Adrenal gland (tissue), 9 donors: ENCODE measurements at regions not wholly inside any gene's neighbourhood (a gene's known extent, or its start where the extent isn't known, plus 50 kb on each side); places are given as distances from the start of the nearest gene placed in this dataset.
A peak's percentile ranks its signal among the peaks of the same experiment; 100 is the strongest.

ENCODE experiments used
- DNase-seq, 7 donors: peaks; one replicate each; pipeline ENCODE4 v3.0.0-alpha.2; 2019 to 2020
- H3K27ac ChIP-seq, 5 donors: fragments of 200-600 bp; sonication (generic) in 4 of 5; 1 replicate in 3 of 5; 2 replicates in 2 of 5; pipeline versions ENCODE4 v1.5.1 to v1.8.0; 2016 to 2020; ENCODE audit warnings: mild to moderate bottlenecking in 1 of 5
- H3K27me3 ChIP-seq: fragments of 200-600 bp; 2 replicates; pipeline ENCODE4 v1.8.0; 2021
- H3K36me3 ChIP-seq, 2 donors: fragments of 200-600 bp; replicated peaks in 1 of 2; 1 replicate in 1 of 2; 2 replicates in 1 of 2; pipeline versions ENCODE4 v1.5.1 to v1.8.0; 2018 to 2022
- H3K4me1 ChIP-seq, 2 donors: fragments of 200-600 bp; replicated peaks in 1 of 2; 1 replicate in 1 of 2; 2 replicates in 1 of 2; pipeline versions ENCODE4 v1.5.1 to v1.8.0; 2018 to 2021
- H3K4me3 ChIP-seq, 4 donors: fragments of 200-600 bp; sonication (generic) in 3 of 4; one replicate each; pipeline ENCODE4 v1.5.1; 2016 to 2018
- H3K9me3 ChIP-seq, 3 donors: fragments of 200-600 bp; sonication (generic) in 1 of 3; replicated peaks in 1 of 3; 1 replicate in 2 of 3; 2 replicates in 1 of 3; pipeline versions ENCODE4 v1.5.1 to v1.8.0; 2016 to 2021
- CTCF ChIP-seq, 6 experiments: fragments of 450-650 bp in 4 of 6; fragments of 200-600 bp in 2 of 6; sonication (generic) in 1 of 6; IDR thresholded peaks; 1 replicate in 5 of 6; 2 replicates in 1 of 6; pipeline versions ENCODE4 v1.5.1 to v1.8.0; 2016 to 2021; ENCODE audit warnings: antibody characterized with exemption in 6 of 6, mild to moderate bottlenecking in 2 of 6, moderate library complexity in 1 of 6
- POLR2A ChIP-seq, 2 donors: fragments of 450-650 bp; IDR thresholded peaks; one replicate each; pipeline ENCODE4 v1.6.1; 2017; ENCODE audit warnings: antibody characterized with exemption in 2 of 2, mild to moderate bottlenecking in 2 of 2, moderate library complexity in 1 of 2
- WGBS, 4 donors: extraction: QIAGEN DNeasy Blood & Tissue Kit in 2 of 4; methylation state at CpG; one replicate each; pipeline versions ENCODE4 v1.1.5 to v1.1.7; 2013 to 2017; 5-methylcytosine and 5-hydroxymethylcytosine counted together
- intact Hi-C, 2 donors: fragments of 100-400 bp; cut with DNase I; formaldehyde crosslinking; loops; one replicate each; pipeline versions ENCODE4 v1.14.1 to v1.15.0; 2022 to 2023
- donor health status: healthy with polysubstance abuse.
- donor health status: Bipolar disorder and iron deficiency.
- donor health status: DM: yes; HTN: yes; CAD: no.
- donor health status: DM: no; HTN: no; CAD: no.
- donor health status: DM: no; HTN: no; CAD: no.

GRCh38 chr4:163590619-163591264, 96.3 kb downstream of the TMA16 start:
- Histone ChIP-seq H3K27me3 (no peaks in the 10 kb centered on the region), H3K4me1 (no peaks in the 10 kb centered on the region), H3K36me3 (no peaks in the 10 kb centered on the region), H3K27ac (no peak overlapping the region), H3K9me3 (no peaks in the 10 kb centered on the region), H3K4me3 (no peak overlapping the region)
- 57 to 72% (median 60%) methylated on average over 5 of the region's 5 CpGs for WGBS, 4 donors
- intact Hi-C loops = no loop called here
- DNase-seq = no peak
- TF ChIP-seq CTCF (IDR thresholded peaks at IDR 0.05) (no peak), POLR2A (IDR thresholded peaks at IDR 0.05) (no peak)

- Histone ChIP-seq H3K9me3 (no peaks in the 10 kb centered on the region), H3K27ac (no peak overlapping the region), H3K27me3 (no peaks in the 10 kb centered on the region), H3K4me3 (no peak overlapping the region), H3K4me1 (no peaks in the 10 kb centered on the region), H3K36me3 (no peaks in the 10 kb centered on the region)
- DNase-seq = no peak
- 56 to 82% (median 72%) methylated on average over 1 of the region's 1 CpG for WGBS, 4 donors
- intact Hi-C loops = no loop called here
- peak in 2 of 6 experiments; percentile 8 to 9 for TF ChIP-seq CTCF (IDR thresholded peaks at IDR 0.05)
- no peak for TF ChIP-seq POLR2A (IDR thresholded peaks at IDR 0.05)
Observed at GRCh38 chr4:163591614-163592020, 97.1 kb downstream of the TMA16 start.

- intact Hi-C loops = no loop called here
- Histone ChIP-seq H3K27me3 (no peaks in the 10 kb centered on the region), H3K27ac (peak overlapping the region in 1 of 5 donors; percentile 6), H3K9me3 (no peaks in the 10 kb centered on the region), H3K4me3 (no peak overlapping the region), H3K36me3 (no peaks in the 10 kb centered on the region), H3K4me1 (no peaks in the 10 kb centered on the region)
- no peak for DNase-seq
- no peak for TF ChIP-seq CTCF (IDR thresholded peaks at IDR 0.05)
- no peak for TF ChIP-seq POLR2A (IDR thresholded peaks at IDR 0.05)
- 24 to 42% (median 39%) methylated on average over 2 of the region's 2 CpGs for WGBS, 4 donors
Observed at GRCh38 chr4:163592212-163592611, 97.7 kb downstream of the TMA16 start.

GRCh38 chr4:163595580-163595979, 101.1 kb downstream of the TMA16 start:
- Histone ChIP-seq H3K4me1 (no peaks in the 10 kb centered on the region), H3K27me3 (no peaks in the 10 kb centered on the region), H3K4me3 (no peak overlapping the region), H3K9me3 (no peaks in the 10 kb centered on the region), H3K36me3 (no peaks in the 10 kb centered on the region), H3K27ac (no peak overlapping the region)
- intact Hi-C loops = no loop called here
- no peak for DNase-seq
- TF ChIP-seq POLR2A (IDR thresholded peaks at IDR 0.05) (no peak), CTCF (IDR thresholded peaks at IDR 0.05) (no peak)
